ENCODE measurements at regions not wholly inside any gene's neighbourhood (a gene's known extent, or its start where the extent isn't known, plus 50 kb on each side); places are given as distances from the start of the nearest gene placed in this dataset.
"Not testable (repeated sequence)": the region's sequence is repeated elsewhere in the genome, so short reads cannot be mapped to it uniquely, and the experiment has no call there.

DNA sequence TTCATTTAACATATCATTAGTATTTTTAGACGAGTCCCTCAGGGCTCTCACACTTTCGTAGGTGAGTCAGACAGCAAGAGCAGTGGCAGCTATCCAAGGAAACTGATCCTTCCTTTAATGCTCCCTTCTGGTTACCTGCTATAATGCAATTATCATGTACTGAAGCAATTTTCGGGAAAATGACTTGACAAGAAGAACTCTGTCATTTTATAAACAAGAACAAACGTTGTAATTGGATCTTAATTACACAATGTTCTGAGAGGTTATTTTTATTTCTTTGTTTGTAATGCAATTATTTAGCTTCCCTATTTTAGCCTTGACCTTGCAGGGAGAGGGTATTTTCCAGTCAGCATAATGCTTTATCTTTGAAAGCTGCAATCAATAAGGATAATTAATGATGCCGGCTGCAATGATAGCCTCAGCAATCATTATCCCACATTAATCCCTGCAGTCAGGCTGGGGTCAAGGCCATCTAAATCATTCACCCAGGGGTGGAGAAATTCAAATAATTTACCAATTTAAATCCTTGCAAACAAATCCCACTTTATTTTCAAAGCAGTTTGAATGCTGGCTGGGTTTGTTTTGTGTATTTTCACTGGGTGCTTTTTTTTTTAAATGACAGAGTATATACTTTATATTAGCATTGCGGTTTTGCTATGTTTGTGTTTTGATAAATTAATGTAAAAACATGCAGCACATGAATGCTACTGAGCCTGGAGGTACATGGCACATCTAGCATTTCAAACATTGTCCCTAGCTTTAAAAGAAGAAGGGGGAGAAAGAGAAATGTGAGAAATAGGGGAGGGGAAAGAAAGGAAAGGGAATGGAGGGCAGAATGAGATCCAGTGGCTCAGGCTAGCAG is 249.9 kb downstream of the SHOX2 start:
- peak; percentile 94 for DNase-seq

DNA sequence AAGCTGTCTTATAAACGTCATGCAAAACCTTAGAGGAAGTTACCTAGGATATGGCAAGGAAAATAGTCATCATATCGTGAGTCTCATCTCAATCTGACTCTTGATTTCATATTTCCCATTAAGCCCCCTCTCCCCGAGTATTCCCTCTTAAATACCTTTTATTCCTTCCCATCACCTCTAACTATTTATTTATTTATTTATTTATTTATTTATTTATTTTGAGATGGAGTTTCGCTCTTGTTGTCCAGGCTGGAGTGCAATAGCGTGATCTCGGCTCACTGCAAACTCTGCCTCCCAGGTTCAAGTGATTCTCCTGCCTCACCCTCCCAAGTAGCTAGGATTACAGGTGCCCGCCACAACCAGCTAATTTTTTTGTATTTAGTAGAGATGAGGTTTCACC is 260.4 kb downstream of the SHOX2 start:
- DNase-seq = not testable (repeated sequence)

DNA sequence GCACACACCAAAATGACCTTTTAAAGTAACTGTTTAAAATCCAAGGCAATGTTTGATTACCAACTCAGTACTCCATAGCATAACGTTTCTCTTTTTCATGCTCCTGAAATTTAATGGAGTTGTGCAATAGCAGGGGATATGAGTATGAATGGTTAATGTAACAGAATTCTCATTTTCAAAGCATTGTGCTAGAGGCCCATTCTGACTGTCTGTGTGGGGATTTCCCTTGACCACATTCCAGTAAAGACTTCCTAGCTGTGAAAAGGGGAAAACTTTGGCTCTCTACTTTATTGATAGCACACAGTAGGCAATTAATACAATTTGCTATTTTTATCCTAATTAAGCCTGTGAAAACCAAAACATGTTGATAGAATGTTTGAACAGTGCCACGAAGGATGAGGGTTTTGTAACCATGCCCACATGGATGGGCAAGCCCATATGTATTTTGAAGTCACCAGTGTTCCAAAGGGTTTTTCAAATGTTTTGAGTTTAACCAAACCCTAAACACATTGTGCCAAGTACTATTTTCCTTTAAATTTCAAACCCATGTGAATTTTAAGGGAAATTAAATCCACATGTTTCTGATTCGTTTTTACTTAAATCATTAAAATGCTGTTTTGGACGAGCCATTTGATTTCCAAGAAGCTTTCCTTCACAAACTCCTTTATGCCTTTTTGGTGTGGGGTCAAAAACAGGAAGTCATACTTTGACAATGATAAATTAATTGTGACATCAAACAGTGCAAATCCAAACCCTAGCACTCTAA is 261.2 kb downstream of the SHOX2 start:
- DNase-seq = no peak

DNA sequence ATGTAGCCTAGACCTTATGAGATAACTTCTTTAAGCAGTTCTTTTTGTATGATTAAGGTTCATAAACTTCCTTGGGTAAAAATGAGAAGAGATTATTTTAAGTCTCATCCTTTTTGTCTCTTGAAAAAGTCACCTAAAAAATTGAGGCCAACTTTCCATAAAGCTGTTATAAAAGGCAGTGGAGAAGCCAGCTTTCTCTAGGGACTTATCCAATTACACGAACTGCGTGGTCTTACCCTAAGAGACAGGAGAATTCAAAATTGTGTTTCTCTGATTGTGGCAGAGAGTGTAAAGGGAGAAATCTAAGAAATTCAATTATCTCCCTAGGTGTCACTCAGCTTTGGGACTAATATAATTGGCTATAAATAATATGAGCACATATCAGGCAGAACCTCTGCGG is 262.0 kb downstream of the SHOX2 start:
- DNase-seq = peak; percentile 61

DNA sequence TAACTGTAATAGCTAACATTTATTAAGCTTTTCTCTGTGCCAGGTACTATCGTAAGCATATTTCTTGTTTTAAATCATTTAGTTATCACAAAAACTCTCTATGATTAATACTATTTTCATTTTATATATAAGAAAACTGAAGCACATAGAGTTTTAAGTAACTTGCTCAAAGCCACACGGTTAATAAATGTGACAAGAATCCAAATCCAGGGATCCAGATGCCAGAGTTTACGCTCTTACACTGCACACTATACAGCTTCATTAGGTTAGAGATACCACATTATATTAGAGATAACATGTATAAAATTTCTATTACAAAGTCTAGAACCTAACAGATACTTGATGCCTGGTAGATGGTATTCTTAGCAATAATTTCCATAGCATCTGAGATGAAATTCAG is 265.2 kb downstream of the SHOX2 start:
- DNase-seq = no peak

DNA sequence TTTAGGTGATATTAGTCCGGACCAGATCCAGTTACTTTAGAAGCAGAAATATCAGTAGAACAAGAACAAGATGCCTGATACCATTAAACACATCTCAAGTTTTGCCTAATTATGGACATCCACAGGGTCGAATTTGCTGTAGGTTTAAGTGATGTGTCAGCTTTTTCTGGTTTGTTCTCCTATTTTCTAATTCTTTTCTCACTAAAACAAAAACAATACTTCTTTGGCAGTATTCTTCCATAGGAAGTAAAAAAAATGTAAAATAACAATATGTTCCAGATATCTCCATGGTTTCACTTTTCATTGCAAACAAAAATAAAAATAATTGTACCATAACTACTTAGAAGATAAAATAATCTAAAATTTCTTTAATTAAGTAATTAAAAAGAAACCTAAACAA is 265.7 kb downstream of the SHOX2 start:
- DNase-seq = no peak

DNA sequence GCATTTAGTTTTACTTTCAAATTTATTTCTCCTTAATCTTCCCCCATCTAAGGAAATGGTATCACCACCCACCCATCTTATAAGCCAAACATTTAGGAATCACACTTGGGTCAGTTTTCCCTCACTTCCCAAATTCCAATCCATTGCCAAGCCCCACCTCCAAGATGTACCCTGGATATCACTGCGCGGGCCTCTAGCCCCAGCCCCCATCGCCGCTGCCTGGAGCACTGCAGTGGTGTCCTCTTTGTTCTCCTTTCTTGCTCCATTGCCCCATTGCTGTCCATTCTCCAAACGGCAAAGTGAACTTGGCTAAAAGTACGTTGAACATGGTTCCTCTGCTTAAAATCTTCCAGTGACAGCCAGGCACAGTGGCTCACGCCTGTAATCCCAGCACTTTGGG is 267.8 kb downstream of the SHOX2 start:
- no peak for DNase-seq

DNA sequence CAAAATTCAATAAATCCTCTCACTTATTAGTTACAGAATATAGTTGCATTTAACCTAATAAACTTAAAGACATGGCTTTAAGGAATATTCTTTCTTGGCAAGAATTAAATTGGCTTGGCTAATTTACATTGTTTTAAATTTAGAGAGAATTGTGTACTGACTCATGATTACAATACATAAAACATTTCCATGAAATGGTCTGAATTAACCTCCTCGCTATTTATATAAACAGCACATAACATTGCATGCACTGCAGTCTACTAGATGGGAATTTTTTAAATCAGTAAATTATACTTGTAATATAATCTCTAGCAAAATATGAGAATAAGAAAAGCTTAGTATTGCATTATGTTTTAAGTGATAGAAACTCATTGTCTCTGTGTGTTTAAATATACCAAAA is 268.9 kb downstream of the SHOX2 start:
- no peak for DNase-seq

DNA sequence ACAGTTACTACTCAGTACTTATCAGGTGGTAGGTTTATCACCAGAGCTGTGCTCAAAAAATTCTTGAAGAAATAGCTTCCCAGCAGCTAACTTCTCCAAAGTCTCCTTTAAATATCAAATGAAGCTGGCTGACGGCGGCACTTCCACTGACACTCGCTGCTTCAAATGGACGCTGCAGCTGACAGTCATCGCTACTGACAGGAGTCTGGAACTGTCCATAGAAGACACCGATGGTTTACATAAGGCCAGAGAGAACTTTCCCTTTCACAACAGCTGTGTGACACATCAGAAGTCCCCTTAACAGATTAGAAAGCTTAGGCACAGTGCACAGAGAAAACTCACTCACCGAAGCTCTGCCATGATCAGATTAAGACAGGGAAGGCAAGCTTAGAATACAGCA is 270.2 kb downstream of the SHOX2 start:
- no peak for DNase-seq

DNA sequence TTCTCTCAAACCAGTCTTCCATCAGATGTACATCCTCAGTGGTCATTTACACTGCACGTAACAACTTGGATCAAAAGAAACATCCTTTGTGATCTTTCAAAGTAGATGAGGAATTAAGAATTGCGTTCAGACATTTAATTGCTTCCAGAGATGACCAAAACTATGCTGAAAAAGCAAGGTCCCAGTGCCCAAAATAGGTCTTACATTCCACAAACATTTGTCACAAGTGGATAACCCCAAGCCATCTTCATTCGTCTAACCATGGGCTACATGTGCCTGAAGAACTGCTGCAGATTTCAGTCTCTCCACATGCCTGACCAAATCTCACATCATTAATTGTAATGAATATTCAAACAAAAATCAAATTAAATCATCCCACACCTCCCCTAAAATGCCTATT is 273.6 kb downstream of the SHOX2 start:
- DNase-seq = no peak

DNA sequence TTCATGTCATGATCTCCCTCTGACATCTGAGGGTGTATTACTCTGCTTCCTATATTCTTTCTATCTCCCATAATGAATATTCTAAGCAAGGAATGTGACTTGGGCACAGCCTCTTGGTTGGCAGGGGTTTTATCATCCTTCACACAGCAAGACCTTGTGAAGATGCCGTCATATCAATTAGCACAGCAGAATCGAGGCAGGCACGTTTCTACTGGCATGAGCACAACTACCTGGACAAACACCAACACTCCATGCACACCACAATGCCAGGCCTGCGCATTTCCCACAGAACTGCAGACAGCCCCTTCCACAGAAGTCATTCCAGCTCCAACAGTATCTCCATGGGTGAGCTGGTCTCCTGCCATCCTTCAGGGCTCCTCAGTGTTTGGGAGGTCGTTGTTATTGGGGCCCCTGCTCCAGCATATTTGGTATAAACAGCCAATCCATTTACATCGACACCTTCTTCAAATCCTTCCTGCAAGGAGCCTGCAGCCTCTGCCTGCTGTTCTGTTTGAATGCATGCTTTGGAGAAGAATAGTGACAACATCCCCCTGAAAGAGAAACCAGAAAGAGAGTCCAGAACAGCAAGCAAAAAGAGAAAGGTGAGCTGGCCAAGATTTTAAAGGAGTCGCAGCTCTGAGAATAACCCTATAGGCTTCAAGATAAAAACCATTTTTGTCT is 275.5 kb downstream of the SHOX2 start:
- no peak for DNase-seq

DNA sequence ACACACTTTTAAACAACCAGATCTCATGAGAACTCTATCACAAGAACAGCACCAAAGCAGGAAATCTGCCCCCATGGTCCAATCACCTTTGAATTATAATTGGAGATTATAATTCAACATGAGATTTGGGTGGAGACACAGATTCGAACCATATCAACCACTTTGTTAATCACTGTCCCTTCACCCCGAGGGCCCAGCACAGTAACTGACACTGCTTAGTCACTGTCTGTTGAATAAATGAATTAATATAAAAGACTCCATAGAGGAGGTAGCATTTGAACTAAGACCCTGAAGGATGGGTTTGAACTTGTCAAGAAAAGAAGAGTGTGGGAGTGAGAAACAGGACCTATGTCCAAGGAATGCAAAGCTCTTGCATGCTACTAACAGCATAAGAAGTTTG is 276.4 kb downstream of the SHOX2 start:
- DNase-seq = no peak

DNA sequence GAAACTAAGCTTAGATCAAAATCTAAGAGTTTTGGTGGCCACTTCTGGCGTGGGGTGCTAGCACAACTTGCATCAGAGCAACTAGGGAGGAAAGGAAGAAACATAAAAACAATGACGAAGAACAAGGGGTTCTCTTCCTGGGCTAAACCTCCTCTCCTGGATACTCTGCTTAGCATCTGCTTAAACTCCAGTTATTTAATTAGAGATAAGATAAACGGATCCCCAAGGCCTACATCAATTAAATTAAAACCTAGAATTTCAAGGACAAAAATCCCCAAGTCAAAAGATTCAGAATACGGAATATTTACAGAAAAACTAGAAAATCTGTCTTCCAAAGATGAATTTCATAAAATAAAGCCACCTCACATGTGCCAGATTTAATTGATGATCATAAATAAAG is 281.9 kb downstream of the SHOX2 start:
- no peak for DNase-seq

DNA sequence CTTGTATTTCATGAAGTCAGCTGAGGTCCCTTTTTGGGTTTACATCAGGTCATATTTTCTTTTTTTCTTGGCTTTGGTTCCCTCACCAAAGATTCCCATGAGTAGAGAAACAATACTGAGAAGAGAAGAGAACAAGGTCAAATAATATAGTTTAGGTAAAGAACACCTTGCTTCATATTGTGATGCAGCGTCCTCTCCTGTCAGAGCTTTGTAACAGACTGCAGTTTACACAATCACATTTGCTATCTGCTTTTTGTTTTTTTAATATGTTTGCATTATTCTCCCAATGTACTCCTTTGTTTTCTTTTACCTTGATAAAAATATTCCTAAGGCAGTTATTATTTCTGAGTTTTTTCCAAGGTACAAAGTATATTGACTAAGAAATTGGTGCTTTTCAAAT is 283.2 kb downstream of the SHOX2 start:
- no peak for DNase-seq

DNA sequence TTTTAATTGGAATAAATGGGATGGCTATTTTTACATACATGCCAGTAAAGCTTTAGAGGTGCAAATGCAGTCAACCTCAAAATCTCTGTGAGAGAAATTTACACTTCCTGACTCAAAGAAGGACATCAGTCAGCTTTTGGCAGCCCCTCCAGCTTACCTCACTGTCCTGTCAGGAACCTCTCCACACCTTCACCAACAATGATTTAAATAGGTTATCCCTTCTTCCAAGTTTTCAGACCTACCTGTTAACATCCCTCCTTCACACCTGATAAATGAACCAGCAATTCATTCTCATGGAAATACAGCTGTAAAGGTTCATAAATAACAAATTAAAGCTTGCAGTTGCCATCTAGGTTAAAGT is 286.1 kb downstream of the SHOX2 start:
- no peak for DNase-seq

DNA sequence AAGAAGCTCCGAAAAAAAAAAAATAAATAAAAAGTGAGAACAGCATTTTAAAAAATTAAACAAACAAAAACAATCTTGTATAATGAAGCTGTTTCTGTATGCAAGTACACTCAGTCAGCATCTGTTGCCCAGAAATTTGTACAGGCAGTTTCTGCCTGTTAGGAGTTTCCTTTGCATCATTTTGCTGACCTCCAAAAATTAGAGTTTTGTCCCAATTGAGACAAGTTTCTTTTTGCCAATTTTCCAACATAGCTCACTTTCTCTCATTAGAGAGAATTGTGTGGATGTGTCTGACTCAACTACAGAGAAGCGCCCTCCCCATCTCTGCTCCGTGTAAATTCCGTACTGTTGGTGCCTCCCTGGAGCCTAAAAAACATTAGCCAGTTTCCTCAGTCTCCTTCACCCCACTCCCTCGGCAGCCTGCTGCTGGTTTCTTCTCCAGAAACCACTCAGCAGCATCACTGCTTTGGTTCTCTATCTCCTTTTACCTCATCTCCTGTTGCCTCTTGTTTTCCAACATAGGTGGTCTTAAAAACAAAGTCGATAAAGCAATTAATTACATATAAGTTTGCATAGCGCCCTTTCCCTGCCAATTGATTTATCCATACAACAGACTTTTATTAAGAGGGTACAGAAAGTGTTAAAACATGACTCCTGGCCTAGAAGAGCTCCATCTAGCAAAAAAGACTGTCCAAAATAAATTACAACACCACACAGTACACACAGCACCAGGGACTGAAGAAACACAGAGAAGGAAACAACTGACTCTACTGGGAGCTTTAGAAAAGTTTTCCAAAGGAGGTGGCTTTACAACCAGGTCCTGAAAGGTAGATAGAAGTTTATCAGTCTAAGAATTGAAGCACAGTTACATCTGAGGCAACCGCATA is 286.7 kb downstream of the SHOX2 start:
- no peak for DNase-seq

DNA sequence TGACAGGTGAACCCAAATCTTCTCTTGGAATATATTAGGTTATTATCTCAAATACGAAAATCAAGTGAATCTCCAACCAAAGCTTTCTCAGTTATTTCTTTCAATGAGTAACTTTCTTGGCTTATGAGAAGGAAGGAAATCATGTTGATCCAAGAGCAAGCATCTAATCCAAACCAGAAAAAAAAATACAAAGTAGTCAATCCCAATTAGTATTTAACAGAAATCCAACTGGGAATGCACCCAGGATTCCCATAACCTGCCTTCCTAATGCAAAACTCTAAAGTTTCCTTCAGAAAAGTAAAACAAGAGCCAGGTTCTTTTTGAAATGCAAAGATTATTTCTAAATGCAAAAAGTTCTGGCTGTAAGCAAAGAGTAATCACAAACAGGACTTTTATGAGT is 289.3 kb downstream of the SHOX2 start:
- no peak for DNase-seq

DNA sequence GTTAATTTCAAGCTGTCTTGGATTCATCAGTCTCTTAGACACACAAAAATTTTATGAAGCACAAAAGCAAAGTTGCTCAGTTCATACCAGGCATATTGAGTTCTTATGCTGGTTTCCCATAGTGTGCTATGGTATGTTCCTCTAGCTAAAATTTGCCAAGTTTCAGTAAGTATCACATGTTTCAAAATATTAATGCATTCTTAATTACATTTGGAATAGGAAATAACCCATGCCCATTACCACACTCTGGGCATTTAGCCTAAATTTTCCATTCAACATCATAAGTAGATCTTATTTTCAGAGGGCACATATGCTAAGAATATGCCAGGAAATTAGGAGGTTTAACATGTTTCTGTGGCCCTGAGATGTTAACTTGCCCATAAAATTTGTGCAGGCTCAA is 289.9 kb downstream of the SHOX2 start:
- no peak for DNase-seq

DNA sequence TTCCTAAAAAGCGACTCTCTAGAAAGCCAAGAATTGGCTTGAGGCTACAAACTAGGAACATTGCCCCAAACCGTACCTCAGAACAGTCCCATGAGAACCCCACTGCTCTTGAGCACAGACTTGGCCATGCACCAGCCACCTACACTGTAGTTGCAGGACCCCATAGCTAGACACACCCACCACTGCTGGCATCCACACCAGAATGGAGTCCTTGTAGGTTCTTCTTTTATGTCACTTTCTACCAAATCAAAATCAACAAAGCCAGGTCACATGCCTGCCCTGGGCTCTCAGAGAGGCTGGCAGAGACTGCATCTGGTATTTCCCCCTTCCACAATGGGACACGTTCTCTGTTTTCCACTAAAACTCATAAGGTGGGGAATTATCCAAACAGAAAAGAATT is 290.5 kb downstream of the SHOX2 start:
- DNase-seq = no peak

DNA sequence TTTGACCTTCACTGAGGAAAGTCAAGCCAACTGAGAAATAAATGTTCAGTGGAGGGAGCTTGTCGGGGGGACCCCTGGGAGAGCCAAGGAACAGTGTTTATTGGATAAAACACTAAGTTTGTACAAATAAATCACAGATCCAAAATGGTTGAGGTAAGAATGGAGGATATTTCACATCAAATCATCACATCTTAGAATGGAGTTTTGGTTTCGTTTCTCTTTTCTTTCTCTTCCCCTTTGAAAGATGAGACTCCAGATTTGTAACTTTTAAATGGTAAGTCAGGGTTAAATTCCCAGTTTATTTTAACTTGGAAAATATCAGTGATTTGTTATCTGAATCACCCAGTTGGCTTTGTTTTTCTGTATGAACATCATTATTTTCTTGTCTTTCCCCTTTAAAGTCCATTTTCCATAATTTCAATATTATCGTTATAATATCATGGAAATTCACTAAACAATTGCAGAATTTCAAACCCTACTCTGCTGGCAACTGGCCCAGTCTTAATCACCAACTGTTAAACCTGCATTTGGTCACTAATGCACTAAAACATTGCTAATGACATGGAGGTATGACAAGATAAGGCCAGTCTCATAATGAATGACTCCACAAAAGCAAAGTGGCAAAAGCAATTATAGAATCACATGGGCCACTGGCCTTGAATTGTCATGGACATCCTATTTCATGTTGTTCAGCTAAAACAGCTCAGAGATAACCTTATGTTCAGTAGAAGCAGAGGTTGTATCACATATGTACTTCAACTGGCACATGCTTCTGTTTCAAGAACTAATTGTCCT is 295.1 kb downstream of the SHOX2 start:
- peak; percentile 32 for DNase-seq

DNA sequence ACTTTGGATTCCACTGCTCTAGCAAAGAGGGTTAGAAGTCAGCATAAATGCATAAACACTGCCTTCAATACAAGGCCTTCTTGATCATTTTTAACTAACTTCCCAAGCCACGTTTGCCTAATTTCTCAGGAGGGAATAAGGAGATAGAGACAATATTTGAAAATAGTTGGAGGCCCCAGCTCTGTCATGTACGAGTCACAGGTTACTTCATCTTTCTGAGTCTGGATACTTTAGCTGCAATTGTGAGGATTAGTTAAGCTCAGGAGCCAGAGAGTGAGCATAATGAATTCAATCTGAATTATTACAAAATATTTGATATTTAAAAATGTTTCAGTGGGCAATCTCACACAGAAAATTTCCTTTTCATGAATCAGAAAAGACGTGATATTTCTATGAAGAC is 298.9 kb downstream of the SHOX2 start:
- no peak for DNase-seq

DNA sequence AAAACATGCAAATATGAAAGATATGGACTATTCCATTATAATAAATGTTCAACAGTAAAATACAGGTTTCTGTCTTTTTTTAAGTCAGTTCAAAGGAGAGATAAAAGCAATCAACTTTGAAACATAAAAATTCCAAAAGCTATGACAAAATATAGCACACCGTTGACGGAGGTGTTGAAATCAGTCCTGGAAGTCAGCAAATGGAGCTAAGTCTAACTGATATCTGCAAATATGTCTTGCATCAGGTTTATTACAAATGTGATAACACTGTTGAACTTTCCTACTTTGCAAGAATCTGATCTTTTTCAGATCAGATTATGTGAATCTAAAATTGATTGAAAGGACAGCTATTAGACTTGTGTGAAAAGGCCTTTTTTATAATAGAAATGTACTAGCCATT is 300.7 kb downstream of the SHOX2 start:
- DNase-seq = no peak
